Activated naive CD4-positive, alpha-beta T cell treated with anti-CD3 and anti-CD28 coated beads, Interleukin-2, amount 50 U/mL, for 72 hours (primary cell): ENCODE measurements at regions not wholly inside any gene's neighbourhood (a gene's known extent, or its start where the extent isn't known, plus 50 kb on each side); places are given as distances from the start of the nearest gene placed in this dataset.

Source experiments
- ATAC-seq, 2 donors: fragments of 150-1000 bp; cut with Tn5 transposase; 2 replicates each; pipeline ENCODE4 v1.10.0; 2021; ENCODE audit warnings: mild to moderate bottlenecking in 2 of 2, moderate library complexity in 2 of 2
- DNase-seq, 2 donors: peaks; one replicate each; pipeline ENCODE4 v3.0.0; 2021 to 2022; ENCODE audit warnings: low spot score in 2 of 2
- H3K27ac Mint-ChIP-seq, 2 donors: one replicate each; pipeline ENCODE4 v1.8.0; 2022; ENCODE audit warnings: mild to moderate bottlenecking in 2 of 2, mixed read lengths in 2 of 2
- H3K36me3 Mint-ChIP-seq, 2 donors: one replicate each; pipeline ENCODE4 v1.8.0; 2022; ENCODE audit warnings: mixed read lengths in 2 of 2
- H3K9me3 Mint-ChIP-seq, 2 donors: one replicate each; pipeline ENCODE4 v1.8.0; 2022; ENCODE audit warnings: mixed read lengths in 2 of 2

GRCh38 chr16:73166441-73166851, 118.5 kb upstream of the ZFHX3 start:
- DNase-seq (no peak), ATAC-seq (no peak)
- Mint-ChIP-seq H3K36me3 (no peaks in the 10 kb centered on the region), H3K27ac (no peak overlapping the region), H3K9me3 (no peaks in the 10 kb centered on the region)

- H3K27ac Mint-ChIP-seq: no peak overlapping the region
- H3K36me3 Mint-ChIP-seq: no peaks in the 10 kb centered on the region
- no peaks in the 10 kb centered on the region for H3K9me3 Mint-ChIP-seq
- DNase-seq (no peak), ATAC-seq (no peak)
Measured at GRCh38 chr16:73163238-73163815, 115.4 kb upstream of the ZFHX3 start.

DNA sequence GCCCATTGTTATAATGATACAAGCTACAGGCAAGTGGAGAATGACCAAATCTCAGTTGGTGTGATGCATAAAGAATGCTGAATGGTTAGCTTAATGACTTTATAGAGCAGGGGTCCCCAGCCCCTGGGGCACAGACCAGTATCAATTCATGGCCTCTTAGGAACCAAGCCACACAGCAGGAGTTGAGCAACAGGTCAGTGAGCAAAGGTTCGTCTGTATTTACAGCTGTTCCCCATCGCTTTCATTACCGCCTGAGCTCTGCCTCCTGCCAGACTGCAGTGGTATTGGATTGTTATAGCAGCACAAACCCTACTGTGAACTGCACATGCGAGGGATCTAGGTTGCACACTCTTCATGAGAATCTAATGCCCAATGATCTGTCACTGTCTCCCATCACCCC, 114.0 kb upstream of the ZFHX3 start:
- DNase-seq (no peak), ATAC-seq (no peak)
- H3K27ac Mint-ChIP-seq: no peak overlapping the region
- no peaks in the 10 kb centered on the region for H3K9me3 Mint-ChIP-seq
- H3K36me3 Mint-ChIP-seq: no peaks in the 10 kb centered on the region

GRCh38 chr16:73159296-73159695, 111.4 kb upstream of the ZFHX3 start:
- no peak overlapping the region for H3K27ac Mint-ChIP-seq
- DNase-seq (no peak), ATAC-seq (no peak)
- H3K36me3 Mint-ChIP-seq: peaks cover 0 to 4% of the 10 kb centered on the region in 2 donors
- H3K9me3 Mint-ChIP-seq: peaks cover 0 to 4% of the 10 kb centered on the region in 2 donors

GRCh38 chr16:73157861-73158260, 109.9 kb upstream of the ZFHX3 start:
- peaks cover 0 to 6% of the 10 kb centered on the region in 2 donors for H3K9me3 Mint-ChIP-seq
- H3K27ac Mint-ChIP-seq: no peak overlapping the region
- peaks cover 0 to 6% of the 10 kb centered on the region in 2 donors for H3K36me3 Mint-ChIP-seq
- DNase-seq (no peak), ATAC-seq (no peak)

- ATAC-seq (no peak), DNase-seq (no peak)
- Mint-ChIP-seq H3K27ac (no peak overlapping the region), H3K36me3 (peaks cover 0 to 6% of the 10 kb centered on the region in 2 donors), H3K9me3 (peaks cover 0 to 6% of the 10 kb centered on the region in 2 donors)
Measured at GRCh38 chr16:73154063-73154870, 106.3 kb upstream of the ZFHX3 start.

- DNase-seq: no peak
- no peak overlapping the region for H3K27ac Mint-ChIP-seq
- peaks cover 0 to 6% of the 10 kb centered on the region in 2 donors for H3K36me3 Mint-ChIP-seq
- H3K9me3 Mint-ChIP-seq: peaks cover 0 to 6% of the 10 kb centered on the region in 2 donors
- no peak for ATAC-seq
Measured at GRCh38 chr16:73152386-73153125, 104.6 kb upstream of the ZFHX3 start.

GRCh38 chr16:73151941-73152340, 104.0 kb upstream of the ZFHX3 start:
- ATAC-seq (no peak), DNase-seq (no peak)
- Mint-ChIP-seq H3K27ac (no peak overlapping the region), H3K9me3 (peaks cover 0 to 6% of the 10 kb centered on the region in 2 donors), H3K36me3 (peaks cover 0 to 6% of the 10 kb centered on the region in 2 donors)

DNA sequence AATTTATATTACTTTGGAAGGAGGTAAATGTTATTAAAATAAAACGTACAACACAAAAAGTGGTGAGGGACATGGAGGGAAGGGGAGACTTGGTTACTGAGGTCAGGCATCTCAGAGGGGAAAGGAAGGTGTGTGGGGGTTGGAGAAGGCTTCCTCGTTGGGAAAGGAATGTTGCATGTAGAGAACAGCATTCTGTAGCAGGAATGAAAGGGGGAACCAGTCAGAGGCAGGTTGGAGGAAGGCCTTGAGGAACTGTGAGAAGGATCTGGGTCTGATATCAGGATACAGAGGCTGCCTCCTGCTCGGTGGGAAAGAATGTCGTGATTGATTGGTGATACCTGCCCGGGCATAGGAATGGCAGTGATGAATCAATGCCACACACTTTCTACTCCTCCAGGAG, 103.3 kb upstream of the ZFHX3 start:
- Mint-ChIP-seq H3K27ac (no peak overlapping the region), H3K9me3 (peaks cover 0 to 6% of the 10 kb centered on the region in 2 donors), H3K36me3 (peaks cover 0 to 6% of the 10 kb centered on the region in 2 donors)
- DNase-seq (no peak), ATAC-seq (no peak)

DNA sequence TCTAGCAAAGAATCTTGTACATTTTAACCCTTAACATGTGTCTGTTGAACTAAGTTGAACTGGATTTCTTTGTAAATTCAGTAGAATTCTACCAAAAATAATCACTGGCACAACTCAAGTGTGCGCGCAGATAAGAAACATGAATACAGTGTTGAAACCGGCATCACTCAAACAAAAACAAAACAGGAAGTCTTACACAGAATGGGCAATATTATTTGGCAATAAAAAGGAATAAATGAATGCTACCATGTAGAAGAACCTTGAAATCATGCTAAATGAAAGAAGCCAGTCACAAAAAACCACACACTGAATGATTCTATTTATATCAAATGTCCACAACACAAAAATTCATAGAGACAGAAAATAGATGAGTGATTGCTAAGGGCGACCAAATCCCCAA, 102.9 kb upstream of the ZFHX3 start:
- H3K27ac Mint-ChIP-seq: no peak overlapping the region
- H3K36me3 Mint-ChIP-seq: peaks cover 0 to 6% of the 10 kb centered on the region in 2 donors
- ATAC-seq: no peak
- peaks cover 3 to 6% of the 10 kb centered on the region in 2 donors for H3K9me3 Mint-ChIP-seq
- no peak for DNase-seq

GRCh38 chr16:73149334-73149733, 101.4 kb upstream of the ZFHX3 start:
- Mint-ChIP-seq H3K9me3 (peaks cover 2 to 7% of the 10 kb centered on the region in 2 donors), H3K36me3 (peaks cover 0 to 3% of the 10 kb centered on the region in 2 donors), H3K27ac (no peak overlapping the region)
- ATAC-seq (no peak), DNase-seq (no peak)

GRCh38 chr16:73147958-73148357, 100.0 kb upstream of the ZFHX3 start:
- DNase-seq: no peak
- Mint-ChIP-seq H3K36me3 (no peaks in the 10 kb centered on the region), H3K9me3 (peaks cover 0 to 7% of the 10 kb centered on the region in 2 donors), H3K27ac (no peak overlapping the region)
- ATAC-seq: no peak

DNA sequence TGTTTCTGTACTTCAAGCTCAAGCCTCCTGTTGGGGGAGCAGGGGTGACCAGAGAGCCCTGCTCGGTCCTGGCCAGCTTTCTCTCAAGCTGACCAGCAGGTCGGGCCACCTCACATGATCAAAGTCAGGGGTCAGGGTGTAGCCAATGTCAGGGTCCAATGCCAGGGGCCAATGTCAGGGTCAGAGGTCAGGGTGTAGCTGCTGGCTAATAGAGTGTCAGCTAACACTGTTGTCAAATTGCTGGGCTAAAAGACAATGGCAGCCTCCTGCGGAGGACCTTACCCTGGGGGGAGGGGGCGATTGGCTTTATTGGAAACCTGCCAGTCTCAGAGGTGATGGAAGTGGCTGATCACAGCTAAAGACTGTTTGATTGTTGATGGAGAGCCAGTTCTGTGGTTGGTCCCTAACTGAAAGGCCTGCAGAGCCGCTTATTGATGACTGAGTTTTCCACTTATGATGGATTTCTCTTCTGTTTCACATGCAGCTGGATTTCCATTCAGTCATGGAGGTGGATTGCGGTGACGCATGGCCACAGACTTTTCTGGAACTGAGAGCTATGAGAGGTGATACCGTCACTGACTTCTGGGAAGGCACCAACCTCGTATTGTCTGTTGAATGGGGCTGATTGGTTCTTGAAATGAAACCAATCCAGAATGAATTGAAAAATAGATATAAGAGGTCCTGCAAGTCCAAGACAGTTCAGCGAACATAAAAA, 97.4 kb upstream of the ZFHX3 start:
- ATAC-seq: no peak
- H3K9me3 Mint-ChIP-seq: peaks cover 0 to 7% of the 10 kb centered on the region in 2 donors
- no peak for DNase-seq
- no peak overlapping the region for H3K27ac Mint-ChIP-seq
- no peaks in the 10 kb centered on the region for H3K36me3 Mint-ChIP-seq

- Mint-ChIP-seq H3K27ac (no peak overlapping the region), H3K36me3 (no peaks in the 10 kb centered on the region), H3K9me3 (peaks cover 0 to 7% of the 10 kb centered on the region in 2 donors)
- DNase-seq (no peak), ATAC-seq (no peak)
Measured at GRCh38 chr16:73143576-73144422, 95.9 kb upstream of the ZFHX3 start.

- DNase-seq (no peak), ATAC-seq (no peak)
- Mint-ChIP-seq H3K27ac (no peak overlapping the region), H3K36me3 (no peaks in the 10 kb centered on the region), H3K9me3 (peaks cover 0 to 7% of the 10 kb centered on the region in 2 donors)
Measured at GRCh38 chr16:73143002-73143401, 95.1 kb upstream of the ZFHX3 start.
